ENCODE measurements at regions not wholly inside any gene's neighbourhood (a gene's known extent, or its start where the extent isn't known, plus 50 kb on each side); places are given as distances from the start of the nearest gene placed in this dataset.

- CTCF ChIA-PET = no interaction called here
- intact Hi-C loops (cut with micrococcal nuclease) = no loop called here
- H2BK15ac ChIP-seq (ENCODE audit: low read depth, low read length) = no peak overlapping the region
Measured at GRCh38 chr3:27040674-27041073, 328.5 kb downstream of the NEK10 start.

More at GRCh38 chr3:27040674-27041073, 328.5 kb downstream of the NEK10 start:
- Histone ChIP-seq H2AK5ac (ENCODE audit: low read depth, low read length) (no peak overlapping the region), H3K27me3 (ENCODE audit: control insufficient read depth, insufficient read depth, low read length) (no peaks in the 10 kb centered on the region), H3K14ac (replicated peaks; ENCODE audit: low read depth, low read length) (no peak overlapping the region), H2AK9ac (replicated peaks; ENCODE audit: low read depth, low read length, poor library complexity) (no peak overlapping the region), H3K79me1 (ENCODE audit: low read depth in 1 of 2, low read length in 2 of 2) (no peaks in the 10 kb centered on the region), H3K56ac (ENCODE audit: extremely low read depth, insufficient read depth, low read length) (no peak overlapping the region), H3K4ac (ENCODE audit: low read depth, low read length) (no peak overlapping the region), H3K23ac (ENCODE audit: low read depth, low read length) (no peak overlapping the region), H3K27ac (ENCODE audit: insufficient read depth, low read length) (no peak overlapping the region), H3K4me2 (ENCODE audit: low read depth, low read length) (no peak overlapping the region), H2BK20ac (ENCODE audit: low read depth, low read length) (no peak overlapping the region), H4K8ac (ENCODE audit: low read depth in 2 of 2, low read length in 2 of 2) (no peak overlapping the region), H4K91ac (ENCODE audit: insufficient read depth, low read depth, low read length) (no peak overlapping the region), H4K20me1 (ENCODE audit: insufficient read depth, low read length) (no peaks in the 10 kb centered on the region), H2AFZ (replicated peaks; ENCODE audit: low read length, poor library complexity) (no peak overlapping the region), H4K5ac (ENCODE audit: low read depth, low read length) (no peak overlapping the region), H3K9me1 (ENCODE audit: insufficient read depth, low read length) (no peaks in the 10 kb centered on the region), H2BK120ac (ENCODE audit: low read depth, low read length) (no peak overlapping the region), H2BK5ac (ENCODE audit: low read depth, low read length, poor library complexity, severe bottlenecking) (no peak overlapping the region), H3K9me3 (ENCODE audit: control insufficient read depth, insufficient read depth, low read length) (no peaks in the 10 kb centered on the region), H3K4me3 (ENCODE audit: insufficient read depth, low read depth, low read length) (no peak overlapping the region), H3K4me1 (ENCODE audit: control insufficient read depth, insufficient read depth, low read length) (no peaks in the 10 kb centered on the region), H3K18ac (ENCODE audit: low read depth, low read length) (no peak overlapping the region), H3K36me3 (ENCODE audit: control insufficient read depth, insufficient read depth, low read length) (no peaks in the 10 kb centered on the region), H3K9ac (ENCODE audit: low read depth, low read length) (no peak overlapping the region)
- in situ Hi-C loops (cut with MboI; ENCODE audit: low sequenced_read_pairs) (no loop called here), dilution Hi-C loops (cut with HindIII; ENCODE audit: low sequenced_read_pairs, unreplicated experiment) (no loop called here)
- no peak for ATAC-seq (ENCODE audit: low read depth)
- POLR2A ChIA-PET (ENCODE audit: unreplicated experiment) = no interaction called here
- TF ChIP-seq CEBPB (IDR thresholded peaks at IDR 0.05; ENCODE audit: low read depth, low read length) (no peak), RFX5 (IDR thresholded peaks at IDR 0.05; ENCODE audit: low read depth, low read length) (no peak), RAD21 (IDR thresholded peaks at IDR 0.05; ENCODE audit: low read length) (no peak), CTCF (conservative IDR thresholded peaks at IDR 0.05; ENCODE audit: low read depth, low read length) (no peak), POLR2A (IDR thresholded peaks at IDR 0.05; ENCODE audit: low read depth, low read length) (no peak), MXI1 (IDR thresholded peaks at IDR 0.05; ENCODE audit: borderline replicate concordance, low read depth, low read length) (no peak), MAFK (IDR thresholded peaks at IDR 0.05; ENCODE audit: low read depth, low read length) (no peak), BHLHE40 (IDR thresholded peaks at IDR 0.05; ENCODE audit: low read depth, low read length) (no peak), FOS (IDR thresholded peaks at IDR 0.05; ENCODE audit: low read depth, low read length) (no peak), USF2 (IDR thresholded peaks at IDR 0.05; ENCODE audit: low read depth, low read length) (no peak), CHD1 (IDR thresholded peaks at IDR 0.05; ENCODE audit: low read depth, low read length) (no peak), RCOR1 (IDR thresholded peaks at IDR 0.05; ENCODE audit: insufficient replicate concordance, low read length) (no peak), NFE2L2 (IDR thresholded peaks at IDR 0.05; ENCODE audit: low read depth, low read length) (no peak), ELK1 (IDR thresholded peaks at IDR 0.05; ENCODE audit: borderline replicate concordance, low read depth, low read length) (no peak), SMC3 (IDR thresholded peaks at IDR 0.05; ENCODE audit: low read depth, low read length) (no peak), MAZ (IDR thresholded peaks at IDR 0.05; ENCODE audit: borderline replicate concordance, low read depth, low read length) (no peak)
- no TSS peak for BruUV-seq (replicated peaks)
- no peak for DNase-seq

Measured in IMR-90 (cell line).